WI38 (cell line): ENCODE measurements at regions not wholly inside any gene's neighbourhood (a gene's known extent, or its start where the extent isn't known, plus 50 kb on each side); places are given as distances from the start of the nearest gene placed in this dataset.
"Not testable (repeated sequence)": the region's sequence is repeated elsewhere in the genome, so short reads cannot be mapped to it uniquely, and the experiment has no call there.

Experiments
- H3K4me3 ChIP-seq: 2 replicates; pipeline ENCODE4 v1.5.1; 2011; ENCODE audit warnings: low read depth, mild to moderate bottlenecking, control low read depth, low read length

DNA sequence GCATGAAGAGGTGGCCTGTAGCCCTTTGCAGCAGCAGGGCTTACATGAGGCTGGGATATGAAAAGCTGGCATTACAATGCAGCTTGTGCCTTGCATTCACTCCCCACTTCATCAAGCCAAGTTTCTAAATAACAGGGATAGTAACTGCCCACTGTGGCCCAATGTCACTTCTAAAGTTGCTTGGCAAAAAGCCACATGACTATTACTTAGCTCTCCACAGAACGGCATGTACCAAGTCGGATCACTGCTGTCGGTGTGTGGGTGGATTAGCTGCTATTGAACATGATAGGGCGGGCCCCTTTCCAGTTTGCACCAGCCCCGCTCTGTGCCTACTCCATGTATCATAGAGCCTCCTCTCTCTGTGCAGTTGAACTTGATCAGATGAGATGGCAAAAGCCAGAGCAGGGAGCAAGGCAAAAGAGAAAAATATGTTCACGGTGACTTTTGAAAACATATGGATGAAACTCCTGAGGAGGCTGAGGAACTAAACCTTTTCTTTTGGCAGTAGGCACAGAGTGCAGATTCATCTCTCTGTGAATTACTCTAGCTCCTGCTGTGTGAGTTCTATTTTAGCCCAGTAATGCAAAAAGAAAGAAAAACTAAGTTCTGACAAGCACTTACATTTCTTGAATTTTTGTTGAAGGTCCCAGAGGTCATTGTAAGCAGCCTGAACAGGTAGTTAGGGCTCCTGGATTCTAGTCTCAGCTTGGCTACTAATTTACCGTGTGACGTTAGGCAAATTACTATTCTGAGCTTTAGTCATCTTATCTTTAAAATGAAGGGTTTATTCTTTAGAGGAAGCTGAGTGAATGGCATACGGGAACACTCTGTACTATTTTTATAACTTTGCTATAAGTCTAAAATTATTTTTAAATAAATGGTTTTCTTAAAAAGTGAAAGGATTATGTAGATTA lies 125.6 kb upstream of the NBPF9 start:
- H3K4me3 ChIP-seq, result not testable (repeated sequence)

DNA sequence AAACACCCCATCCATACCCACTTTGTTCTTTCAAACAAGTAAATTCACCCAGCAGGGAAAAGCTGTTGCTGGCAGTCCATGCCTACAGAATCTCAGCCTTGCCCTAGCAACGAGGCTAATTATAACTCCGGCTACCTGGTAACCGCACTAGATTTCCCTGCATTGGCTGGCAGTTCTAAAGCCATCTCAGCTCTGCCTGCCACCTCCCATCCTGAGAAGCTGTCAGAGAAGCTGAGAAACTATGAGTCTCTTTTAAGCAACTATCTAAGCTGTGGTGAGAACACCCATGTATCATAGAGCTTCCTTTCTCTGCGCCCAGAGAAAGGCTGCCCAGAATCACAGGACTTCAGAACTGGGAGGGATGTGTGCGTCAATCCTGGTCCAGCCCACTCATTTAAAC lies 126.5 kb upstream of the NBPF9 start:
- not testable (repeated sequence) for H3K4me3 ChIP-seq

DNA sequence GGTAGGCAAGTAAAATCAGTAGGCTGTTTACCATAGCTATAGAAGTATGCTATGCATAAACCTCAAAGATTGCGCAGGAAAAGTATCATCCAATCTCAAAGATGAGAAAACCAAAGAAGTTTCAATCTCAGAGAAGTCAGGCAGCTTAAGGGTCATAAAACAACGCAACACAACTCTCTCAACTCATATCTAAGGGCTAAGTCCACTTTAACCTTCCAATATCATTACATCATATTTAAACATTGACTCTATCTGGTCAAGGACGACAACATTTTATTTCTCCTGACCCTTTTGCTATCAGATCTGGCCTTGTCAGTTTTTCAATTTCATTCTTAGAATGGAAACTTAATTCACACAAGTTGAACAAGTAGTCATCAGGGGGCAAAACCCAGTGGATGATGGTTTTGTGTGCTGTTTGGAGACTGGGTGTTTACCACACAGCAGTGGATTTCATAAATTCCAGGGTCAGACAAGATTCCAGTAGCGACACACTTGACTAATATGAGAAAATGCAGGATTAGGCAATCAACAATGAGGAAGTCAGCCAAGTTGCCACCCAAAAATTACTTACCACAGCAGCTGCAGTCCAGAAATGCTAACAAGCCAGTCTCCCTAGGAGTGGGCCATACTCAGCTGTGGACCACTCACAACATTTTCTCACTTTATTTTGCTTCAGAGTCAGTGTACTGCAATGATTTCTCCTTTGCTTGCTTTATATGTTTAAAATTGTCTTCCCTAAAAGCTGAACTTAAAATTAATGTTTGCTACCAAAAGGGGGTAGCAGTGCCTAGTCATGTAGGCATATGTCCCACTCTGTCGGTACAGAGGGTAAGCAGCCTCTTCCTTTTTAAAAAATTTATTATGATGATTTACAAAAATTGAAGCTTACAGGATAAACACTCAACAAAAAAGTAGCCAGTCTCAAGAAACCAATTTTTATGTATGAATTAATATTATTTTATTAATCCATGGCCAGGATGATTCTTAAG lies 131.9 kb upstream of the NBPF9 start:
- not testable (repeated sequence) for H3K4me3 ChIP-seq

DNA sequence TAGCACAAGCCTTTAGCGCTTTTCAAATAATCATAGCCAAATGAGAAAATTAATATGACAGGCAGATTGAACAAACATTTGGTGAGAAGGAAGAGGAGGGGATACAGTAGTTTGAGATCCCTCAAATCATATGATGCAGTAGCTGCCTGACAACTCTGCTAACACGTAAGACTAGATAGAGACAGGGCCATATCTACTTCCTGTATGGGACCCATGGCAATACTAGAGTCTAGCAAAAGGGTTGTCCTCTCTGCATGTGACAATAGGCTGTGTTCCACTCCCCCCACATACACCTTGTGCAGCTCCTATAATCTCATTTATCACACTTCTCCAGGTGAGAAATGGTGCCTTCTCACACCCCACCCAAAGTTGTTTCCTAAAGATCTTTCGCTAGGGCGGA lies 134.2 kb upstream of the NBPF9 start:
- not testable (repeated sequence) for H3K4me3 ChIP-seq

DNA sequence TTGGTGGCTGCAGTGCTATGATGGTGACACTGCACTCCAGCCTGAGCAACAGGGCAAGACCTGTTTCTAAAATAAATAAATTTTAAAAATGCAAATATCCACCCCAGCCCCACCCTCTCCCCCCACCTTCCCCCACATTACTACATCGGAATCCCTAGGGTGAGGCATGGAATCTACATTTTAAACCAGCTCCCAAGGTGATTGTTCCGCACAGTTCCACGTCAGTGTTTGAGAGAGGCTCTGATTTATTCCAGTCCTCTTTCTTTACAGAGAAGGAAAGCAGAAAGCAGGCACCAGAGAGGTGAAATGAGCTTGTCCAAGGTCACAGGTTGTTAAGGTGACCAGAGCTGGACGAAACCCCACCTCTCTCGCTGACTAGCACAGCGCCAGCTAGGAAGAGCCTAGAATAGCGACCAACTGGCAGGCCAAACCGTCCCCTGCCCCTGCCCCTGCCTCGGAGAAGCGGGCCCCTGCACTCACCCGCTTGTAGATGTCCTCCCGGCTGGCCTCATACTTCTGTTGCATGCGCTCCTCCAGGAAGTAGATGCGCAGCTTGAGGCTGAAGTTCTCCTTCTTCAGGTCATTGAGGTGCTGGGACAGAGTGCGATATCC lies 136.7 kb upstream of the NBPF9 start:
- H3K4me3 ChIP-seq, result not testable (repeated sequence)

DNA sequence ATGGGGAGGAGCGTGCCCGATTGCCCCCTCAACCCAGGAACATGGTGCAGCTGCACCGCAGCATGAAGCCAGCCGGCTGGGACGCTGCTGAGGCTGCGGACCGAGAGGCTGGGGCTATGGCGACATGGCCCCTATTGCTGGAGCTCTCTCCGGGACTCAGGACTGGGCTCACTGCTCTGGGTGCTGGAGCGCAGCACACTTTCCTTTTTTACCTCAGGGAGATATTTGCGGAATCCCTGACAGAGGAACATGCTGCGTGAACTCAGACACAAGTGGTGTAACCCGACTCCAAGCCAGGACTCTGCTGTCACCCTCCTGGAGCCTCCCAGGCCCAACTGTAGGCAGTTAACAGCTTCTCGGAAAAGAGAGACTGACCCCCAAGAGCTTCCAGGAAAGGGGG lies 137.2 kb upstream of the NBPF9 start:
- not testable (repeated sequence) for H3K4me3 ChIP-seq

DNA sequence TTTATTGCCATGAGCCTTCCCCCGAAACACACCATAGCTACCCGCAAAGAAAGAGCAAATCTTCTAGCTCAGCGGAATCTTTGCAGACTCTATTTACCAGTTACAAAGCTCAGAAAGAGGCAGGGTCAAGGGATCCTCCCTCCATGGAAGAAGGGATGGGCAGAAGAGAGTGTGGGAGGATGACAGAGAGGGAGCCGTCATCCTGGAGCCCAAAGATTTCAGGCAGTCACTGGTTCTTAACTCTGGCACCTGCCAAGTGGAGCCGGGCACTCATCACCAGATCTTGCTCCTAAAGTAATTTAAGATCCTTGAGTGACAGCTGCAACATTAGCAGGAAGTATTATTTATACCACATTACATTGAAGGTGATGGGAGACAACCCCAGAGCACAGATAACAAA lies 137.9 kb upstream of the NBPF9 start:
- not testable (repeated sequence) for H3K4me3 ChIP-seq

DNA sequence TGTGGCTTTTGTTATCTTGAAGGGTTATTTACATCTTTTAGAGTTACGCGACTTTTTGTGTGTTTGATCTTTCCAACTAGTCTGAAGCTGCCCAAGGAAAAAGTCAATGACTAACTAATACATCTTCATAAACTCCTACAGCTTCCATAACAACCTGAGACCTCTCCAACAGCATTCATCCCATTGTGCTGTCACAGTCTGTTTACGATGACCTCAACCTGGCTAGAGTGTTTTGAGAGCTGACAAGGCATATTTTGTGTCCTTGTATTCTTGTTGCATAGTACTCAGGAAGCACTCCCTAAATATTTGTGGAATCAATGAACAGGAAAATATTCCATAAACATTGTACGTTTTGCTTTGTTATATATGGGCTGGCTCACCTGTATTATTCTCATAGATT lies 140.2 kb upstream of the NBPF9 start:
- not testable (repeated sequence) for H3K4me3 ChIP-seq

DNA sequence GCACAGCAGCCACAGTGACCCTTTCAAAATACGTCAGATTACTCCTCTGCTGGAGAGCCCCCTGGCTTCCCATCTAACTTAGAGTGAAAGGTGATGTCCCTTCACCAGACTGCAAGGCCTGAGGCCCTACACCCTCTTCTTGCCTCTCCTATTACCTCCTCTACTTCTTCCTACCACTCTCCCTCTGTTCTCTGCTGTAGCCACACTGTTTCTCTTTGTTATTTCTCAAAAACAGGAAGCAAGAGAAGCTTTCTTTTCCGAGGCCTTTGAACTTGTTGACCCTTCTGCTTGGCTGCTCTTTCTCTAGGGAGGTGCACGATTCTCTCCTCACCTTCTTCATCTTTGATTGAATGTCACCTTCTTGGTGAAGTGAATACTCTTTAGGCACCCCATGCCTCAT lies 141.3 kb upstream of the NBPF9 start:
- H3K4me3 ChIP-seq, result not testable (repeated sequence)

DNA sequence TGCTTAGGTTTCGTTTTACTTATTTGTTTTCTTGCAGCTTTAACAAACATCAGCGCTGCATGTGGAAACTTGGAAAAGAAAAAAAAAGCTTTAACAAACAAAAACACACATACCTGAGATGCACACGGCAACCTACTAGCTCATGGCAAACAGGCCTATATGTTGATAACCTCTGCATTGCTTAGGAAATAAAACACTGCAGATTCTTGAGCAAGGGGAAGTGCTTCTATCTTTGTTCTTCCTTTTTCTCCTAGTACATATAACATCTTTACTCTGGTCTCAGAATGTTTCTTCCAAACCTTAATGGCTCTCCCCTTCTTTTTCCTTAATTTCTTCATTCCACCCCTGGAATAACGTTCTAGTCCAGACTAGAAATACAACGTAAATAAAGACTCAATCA lies 142.9 kb upstream of the NBPF9 start:
- not testable (repeated sequence) for H3K4me3 ChIP-seq

DNA sequence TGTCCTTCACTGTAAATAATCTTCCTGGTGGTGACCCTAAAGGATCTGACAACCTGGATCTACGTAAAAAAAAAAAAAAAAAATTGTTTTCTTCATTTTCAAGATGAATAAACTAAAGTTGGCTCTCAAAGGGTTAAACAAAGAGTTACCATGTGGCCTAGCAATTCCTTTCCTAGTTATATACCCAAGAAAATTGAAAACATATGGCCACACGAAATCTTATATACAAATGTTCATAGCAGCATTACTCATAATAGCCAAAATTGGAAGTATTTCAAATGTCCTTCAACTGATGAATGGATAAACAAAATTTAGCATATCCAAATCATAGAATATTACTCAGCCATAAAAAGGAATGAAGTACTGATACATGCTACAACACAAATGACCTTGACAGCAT lies 145.3 kb upstream of the NBPF9 start:
- H3K4me3 ChIP-seq, result not testable (repeated sequence)

DNA sequence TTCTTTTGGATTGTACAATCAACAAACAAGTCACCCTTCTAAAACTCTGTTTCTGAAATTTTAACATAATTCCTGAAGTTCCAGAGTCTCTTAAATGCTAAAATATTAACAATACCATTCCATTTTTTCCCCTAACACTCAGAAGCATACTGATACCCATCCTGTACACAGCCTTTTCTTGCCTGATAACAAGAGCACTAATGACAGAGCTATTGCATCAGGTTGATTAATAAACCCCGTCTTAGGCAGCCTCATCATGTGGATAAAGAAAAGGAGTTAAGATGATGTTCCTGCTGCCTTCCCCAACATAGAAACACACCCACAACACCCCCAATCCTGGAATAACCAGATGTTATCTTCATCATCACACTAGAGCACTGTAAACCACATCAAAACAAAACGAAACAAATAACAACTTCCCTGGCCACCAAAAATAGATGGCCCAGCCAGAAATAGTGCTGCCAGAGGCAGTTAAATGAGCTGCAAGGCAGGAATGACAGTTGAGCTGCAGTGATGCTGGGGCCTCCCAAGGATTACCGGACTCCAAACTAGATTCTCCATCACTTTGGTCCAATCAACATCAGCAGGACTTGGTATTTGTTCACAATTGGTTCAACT lies 146.6 kb upstream of the NBPF9 start:
- not testable (repeated sequence) for H3K4me3 ChIP-seq

DNA sequence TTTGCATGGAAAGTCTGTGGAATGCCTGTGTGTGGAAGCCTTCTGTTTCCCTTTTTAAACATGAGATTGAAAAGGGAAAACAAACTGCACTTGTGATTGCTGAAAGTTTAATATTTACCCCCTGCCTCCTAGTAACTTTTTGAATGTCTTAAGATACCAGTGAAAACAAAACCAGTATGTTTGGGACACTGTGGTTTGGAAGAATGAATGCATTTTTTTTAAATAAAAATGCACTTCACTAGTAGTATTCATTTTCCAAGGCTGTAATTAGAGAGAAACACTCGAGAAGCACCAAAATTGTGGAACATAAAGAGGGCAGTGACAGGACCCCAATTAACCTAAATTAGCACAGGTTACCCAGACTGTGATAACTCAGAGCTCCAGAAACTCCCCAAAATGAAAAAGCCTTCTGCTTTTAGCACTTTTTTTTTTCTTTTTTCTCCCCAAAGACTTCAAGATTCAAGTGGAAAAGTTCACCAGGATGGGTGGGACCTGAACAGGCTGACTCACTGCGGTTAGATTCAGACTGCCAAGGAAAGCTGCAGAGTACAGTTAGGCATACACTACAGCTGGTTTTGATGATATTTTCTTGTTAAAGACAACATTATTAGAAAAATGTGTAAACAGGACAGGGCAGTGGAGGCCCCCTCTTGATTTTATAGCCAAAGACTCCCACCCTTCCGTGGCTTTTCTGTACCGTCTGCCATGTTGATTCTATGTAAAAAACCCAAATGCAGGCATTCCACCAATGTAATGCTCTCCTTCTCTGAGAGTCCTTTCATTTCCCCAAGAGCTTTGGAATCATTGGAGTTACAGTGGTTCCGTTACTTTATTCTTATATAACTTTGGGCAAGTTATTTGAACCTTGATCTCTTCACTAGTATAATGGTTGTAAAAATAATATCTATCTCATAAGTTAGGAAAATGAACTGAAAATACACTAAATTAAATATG lies 151.8 kb upstream of the NBPF9 start:
- not testable (repeated sequence) for H3K4me3 ChIP-seq

DNA sequence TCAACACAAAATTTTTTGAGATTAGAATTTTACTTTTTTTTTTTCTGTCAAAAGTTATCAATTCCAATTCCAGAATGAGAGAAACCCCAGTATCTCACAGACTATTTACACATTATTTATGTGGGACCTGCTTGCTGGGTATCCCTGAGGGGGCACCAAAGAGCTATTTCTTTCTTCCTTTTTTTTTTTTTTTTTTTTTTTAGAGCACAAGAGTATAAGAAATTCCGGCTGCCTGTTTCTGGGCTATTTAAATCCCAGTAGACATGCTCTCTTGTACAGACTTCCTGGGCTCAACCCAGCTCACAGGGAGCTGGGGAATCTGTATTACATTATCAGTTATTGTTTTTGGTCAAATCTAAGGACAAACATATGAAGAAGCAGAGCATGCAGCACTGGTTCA lies 156.9 kb upstream of the NBPF9 start:
- not testable (repeated sequence) for H3K4me3 ChIP-seq

DNA sequence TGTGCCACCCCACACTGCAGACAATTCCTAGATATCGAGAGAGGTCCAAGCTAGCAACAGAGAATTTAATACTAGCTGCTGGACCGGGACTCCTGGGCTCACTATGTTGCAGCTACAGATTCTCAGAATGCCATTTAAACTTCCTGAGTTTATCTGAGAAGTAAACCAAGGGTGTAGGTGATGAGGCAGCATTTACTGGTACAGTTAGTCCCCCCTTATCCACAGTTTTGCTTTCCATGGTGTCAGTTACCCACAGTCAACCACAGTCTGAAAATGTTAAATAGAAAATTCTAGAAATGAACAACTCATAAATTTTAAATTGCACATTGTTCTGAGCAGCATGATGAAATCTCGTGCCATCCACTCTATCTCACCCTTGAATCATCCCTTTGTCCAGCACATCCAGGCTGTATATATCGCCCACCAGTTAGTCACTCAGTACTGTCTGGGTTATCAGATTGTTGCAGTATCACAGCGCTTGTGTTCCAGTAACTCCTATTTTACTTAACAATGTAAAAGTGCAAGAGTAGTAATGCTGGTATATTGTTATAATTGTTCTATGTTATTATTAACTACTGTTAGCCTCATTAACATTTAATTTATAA lies 157.5 kb upstream of the NBPF9 start:
- not testable (repeated sequence) for H3K4me3 ChIP-seq

DNA sequence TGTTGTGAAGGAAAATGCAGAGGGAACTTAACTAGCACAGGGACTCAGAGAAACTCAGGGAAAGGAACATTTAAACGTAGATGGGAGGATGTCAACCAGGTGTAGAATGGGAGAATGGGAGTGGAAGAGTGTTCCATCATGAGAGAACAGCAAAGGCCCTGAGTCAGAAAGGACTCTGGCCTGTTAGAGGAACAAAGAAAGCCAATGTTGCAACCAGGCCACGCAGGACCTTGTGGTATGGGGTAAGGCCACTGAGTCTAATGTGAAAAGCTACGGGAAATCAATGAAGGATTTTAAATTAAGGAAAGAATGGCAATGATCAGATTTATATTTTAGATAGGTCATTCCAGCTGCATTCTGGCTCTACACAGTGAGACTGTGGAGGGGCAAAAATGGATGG lies 163.9 kb upstream of the NBPF9 start:
- not testable (repeated sequence) for H3K4me3 ChIP-seq

DNA sequence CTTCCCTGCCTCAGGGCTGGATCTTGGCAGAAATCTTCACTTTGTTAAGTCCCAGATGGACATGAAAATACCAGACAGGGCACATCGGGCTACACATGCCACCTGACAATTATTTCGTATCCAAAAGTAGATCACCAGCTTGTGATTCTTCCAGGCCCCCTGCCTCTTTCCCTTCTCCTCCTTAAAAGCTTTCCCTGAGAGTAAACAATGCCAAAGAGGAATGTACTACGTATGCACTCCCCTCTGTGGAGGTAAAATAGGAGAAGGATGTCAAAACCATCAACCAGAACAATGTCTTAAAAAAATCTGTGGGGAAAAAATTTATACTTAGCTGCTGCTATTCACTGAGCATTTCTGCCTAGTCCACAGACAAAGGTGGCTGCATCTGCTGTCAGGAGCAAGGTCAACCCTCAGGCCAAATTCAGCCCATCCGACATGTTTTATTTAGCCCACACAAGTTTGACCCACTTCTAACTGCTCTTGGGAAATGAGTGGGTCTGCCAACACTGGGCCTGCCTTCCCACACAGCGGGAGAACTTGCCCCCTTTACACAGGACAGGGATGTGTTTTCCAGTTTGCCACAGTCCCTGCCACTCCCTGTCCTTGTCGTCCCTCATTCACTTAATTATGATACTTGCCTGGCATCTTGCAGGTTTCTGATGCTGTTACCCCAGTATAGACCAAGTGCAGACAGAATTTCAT lies 165.8 kb upstream of the NBPF9 start:
- H3K4me3 ChIP-seq, result not testable (repeated sequence)

DNA sequence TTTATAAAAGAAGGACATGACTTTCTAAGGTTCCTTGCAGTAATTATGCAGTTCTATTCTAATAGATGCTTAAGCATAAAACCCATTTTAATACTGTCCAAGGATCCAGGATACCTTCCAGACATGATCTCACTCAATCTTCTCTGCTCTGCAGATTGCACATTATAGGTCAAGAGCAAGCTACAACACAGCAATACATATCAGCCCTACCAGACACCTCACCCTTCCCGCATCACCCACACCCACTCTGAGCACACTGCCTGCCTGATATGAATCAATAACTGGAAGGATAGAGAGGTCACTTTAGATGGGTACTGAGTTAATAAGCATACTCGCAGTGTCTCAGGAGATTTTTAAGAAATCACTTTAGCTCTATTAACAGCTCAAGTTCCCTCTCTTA lies 166.5 kb upstream of the NBPF9 start:
- not testable (repeated sequence) for H3K4me3 ChIP-seq

DNA sequence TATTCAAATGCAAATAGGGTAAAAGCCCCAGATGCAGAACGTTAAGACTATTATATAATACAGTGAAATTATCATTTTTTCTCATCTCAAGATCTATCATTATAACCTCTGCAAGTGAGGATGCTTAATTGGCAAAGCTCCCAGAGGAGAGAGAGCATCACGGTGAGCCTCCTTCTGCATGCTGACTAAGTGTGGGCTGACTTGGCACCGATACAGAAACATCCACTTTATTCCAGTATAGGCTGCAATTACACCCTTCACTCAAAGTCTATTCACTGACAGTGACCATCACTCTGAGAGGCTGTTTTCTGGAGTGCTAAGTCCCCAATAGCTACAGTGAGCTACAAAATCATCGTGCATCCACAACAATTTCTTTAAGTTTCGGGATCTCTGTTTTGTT lies 171.1 kb upstream of the NBPF9 start:
- H3K4me3 ChIP-seq, result not testable (repeated sequence)
